ENCODE measurements at regions not wholly inside any gene's neighbourhood (a gene's known extent, or its start where the extent isn't known, plus 50 kb on each side); places are given as distances from the start of the nearest gene placed in this dataset.

- DNase-seq, result no peak
Observed at GRCh38 chr11:28581286-28582242, 473.4 kb downstream of the METTL15 start.

DNA sequence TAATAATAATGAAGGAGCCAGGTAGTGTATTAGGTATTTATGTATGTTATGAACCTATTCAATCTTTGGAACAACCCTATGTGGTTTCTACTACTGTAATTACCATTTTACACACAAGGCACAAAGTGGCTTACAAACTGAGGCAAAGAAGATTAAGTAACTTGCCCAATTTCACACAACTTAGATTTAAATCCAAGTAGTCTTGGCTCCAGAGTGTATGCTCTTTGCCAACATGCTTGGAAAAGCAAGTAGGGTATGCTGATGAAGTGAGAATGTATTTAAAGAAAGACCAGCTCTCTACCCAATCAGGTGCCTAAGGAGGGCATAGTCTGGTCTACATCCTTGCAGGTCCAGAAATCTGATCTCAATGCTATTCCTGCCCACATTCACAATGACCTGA is 463.2 kb downstream of the METTL15 start:
- DNase-seq, result no peak

GRCh38 chr11:28569106-28569505 is 460.9 kb downstream of the METTL15 start:
- no peak for DNase-seq

DNA sequence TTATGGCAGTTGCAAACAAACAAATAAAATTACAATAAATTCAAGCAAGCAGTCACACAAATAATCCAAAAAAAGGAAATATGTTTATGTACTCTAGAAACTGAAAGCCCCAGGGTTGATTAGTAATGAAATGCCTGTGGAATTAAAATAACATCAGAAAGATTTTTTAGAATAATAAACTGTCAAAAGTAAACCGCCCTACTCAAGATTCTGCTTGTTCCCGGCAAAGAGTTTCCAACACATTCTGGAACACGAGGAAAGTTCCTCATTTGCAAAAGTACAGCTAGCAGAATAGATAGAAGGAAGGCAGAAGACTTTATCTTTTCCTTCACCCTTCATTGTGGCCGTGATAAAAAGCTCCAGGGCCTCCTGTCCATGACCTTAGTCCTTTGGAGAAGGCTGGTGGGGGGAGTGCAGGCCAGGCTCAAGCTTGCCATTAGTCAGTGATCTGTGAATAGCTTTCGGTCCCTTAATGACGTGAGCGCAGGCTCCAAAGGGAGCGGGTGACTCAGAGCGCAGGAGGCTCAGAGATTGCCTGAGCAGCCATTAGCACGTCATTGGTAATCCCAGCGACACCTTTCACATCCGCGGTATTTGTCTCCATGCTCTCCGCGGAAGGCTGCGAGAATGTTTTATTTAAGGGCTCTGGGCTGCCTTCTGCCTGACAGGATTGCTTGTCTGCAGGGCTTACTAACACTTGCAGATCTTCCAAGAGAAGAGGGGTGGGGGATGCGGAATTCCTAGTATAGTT is 458.3 kb downstream of the METTL15 start:
- DNase-seq, result no peak

- DNase-seq, result no peak
Observed at GRCh38 chr11:28559492-28559891, 451.3 kb downstream of the METTL15 start.

- no peak for DNase-seq
Observed at GRCh38 chr11:28547321-28547741, 439.1 kb downstream of the METTL15 start.

DNA sequence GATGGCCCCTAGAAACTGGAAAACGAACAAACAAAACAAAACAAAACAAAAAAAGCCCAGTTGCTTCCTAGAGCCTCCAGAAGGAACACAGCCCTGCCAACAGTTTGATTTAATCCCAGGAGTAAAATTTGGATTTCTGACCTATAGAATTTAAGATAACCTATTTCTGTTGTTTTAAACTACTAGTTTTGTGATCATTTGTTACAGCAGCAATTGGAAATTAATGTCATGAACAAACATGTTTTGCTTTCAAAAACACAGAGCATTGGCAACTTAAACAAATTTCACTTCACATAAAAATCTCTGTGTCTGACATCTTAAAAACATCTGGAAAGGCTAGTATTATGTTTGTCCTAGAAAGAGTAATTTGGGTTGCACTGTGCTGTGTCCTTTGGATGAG is 437.3 kb downstream of the METTL15 start:
- no peak for DNase-seq

- DNase-seq, result no peak
Observed at GRCh38 chr11:28542561-28542960, 434.4 kb downstream of the METTL15 start.

GRCh38 chr11:28539239-28540030 is 431.2 kb downstream of the METTL15 start:
- no peak for DNase-seq

DNA sequence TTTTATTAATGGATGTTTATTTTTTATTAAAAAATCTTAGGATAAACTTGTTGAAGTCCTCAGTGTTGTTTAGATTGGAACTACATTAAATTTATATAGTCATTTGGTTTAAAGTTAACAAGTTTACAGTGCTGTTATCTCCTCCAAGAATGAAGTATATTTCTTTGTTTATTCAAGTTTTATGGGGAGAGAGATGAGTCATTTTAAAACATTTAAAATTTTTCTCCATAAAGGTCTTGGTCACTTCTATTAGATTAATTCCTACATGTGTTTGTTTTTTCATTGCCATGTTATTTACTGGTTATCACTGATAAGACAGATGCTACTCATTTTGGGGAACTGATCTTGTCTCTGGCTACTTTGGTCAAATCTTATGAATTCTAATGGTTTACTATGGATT is 429.6 kb downstream of the METTL15 start:
- no peak for DNase-seq

DNA sequence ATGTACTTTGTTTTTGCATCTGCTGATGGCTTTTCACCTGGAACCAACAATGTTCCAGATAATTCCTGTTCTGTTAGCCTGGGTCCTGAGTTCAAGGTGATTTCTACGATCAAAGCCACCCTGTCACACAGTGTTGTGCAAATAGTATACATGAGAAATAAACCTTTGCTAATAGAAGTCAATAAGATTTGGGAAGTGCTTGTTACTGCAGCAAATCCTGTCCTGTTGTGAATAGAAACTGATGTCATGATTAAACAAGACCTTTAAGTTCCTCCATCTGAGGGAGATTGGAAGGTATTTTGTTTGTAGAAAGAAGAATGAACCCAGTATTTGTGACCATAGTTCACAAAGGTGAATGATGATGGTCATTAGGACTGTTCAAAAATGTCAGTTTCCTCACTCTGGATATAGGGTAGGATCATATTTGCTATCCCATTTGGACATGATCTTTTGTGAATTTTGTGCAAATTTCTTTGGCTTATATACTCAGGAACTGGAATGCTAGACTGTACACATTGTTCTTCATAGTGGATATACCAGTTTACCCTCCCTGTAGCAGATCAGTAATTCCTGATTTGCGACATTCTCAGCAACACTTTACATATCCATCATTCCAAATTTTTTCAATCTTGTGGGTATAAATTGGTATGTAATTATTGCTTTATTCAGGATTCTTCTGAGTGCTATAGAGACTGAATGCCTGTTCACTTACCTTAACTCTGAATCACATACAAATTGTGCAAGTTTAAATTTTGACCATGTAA is 428.5 kb downstream of the METTL15 start:
- no peak for DNase-seq

DNA sequence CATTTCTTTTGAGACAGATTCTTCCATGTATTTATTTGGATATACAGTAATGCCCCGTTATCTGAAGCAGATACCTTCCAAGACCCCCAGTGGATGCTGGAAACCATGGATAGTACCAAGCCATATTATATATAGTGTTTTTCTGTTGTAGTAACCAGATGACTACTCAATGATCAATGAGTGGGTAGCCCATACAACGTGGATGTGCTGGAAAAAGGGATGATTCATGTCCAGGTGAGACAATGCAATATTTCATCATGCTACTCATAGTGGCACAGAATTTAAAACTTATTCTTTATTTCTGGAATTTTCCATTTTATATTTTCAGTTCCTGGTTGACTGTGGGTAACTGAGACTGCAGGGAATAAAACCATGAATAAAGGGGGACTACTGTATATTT is 427.5 kb downstream of the METTL15 start:
- DNase-seq, result no peak

DNA sequence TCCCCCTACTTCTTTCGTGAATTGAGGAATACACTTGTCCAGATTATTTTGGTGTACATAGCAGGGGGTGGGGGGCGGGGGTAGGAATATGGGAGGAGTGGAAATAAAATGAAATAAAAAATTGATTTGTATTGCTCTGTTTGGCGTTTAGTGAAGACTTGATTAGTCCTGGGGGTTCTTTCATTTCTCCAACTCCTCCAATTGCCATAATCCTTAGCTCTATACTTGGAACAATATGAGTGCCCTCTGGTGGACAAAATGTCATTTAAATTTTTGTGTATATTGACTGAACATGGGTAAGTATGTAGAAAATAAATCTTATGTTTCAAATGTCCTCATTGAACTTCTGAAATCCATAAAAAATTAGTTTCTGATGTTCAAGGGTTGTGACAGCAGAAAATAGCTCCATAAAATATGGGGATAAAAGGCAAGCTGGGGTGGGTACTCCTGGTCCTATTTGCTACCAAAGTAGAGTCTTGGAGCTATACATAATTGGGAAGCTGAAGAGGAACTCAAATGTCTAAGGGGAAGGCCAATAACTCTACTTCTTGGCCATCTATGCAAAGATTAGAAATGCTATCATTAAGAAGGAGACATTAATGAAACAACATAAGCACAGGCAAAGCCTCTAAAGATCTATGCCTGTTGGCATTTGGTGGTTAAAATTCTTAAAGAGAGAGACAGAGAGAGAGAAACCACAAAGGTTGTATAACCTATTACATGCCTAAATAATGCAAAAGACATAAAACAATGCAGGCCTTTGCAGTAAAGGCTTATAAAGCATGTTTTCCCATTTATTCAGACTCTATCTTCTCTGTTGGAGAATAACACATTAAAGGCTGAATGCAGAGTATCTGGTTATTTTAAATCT is 421.6 kb downstream of the METTL15 start:
- DNase-seq, result peak; percentile 36 to 44

GRCh38 chr11:28529046-28529445 is 420.9 kb downstream of the METTL15 start:
- DNase-seq, result no peak

- DNase-seq, result no peak
Observed at GRCh38 chr11:28528217-28528616, 420.0 kb downstream of the METTL15 start.

GRCh38 chr11:28526406-28526751 is 418.2 kb downstream of the METTL15 start:
- DNase-seq, result no peak

DNA sequence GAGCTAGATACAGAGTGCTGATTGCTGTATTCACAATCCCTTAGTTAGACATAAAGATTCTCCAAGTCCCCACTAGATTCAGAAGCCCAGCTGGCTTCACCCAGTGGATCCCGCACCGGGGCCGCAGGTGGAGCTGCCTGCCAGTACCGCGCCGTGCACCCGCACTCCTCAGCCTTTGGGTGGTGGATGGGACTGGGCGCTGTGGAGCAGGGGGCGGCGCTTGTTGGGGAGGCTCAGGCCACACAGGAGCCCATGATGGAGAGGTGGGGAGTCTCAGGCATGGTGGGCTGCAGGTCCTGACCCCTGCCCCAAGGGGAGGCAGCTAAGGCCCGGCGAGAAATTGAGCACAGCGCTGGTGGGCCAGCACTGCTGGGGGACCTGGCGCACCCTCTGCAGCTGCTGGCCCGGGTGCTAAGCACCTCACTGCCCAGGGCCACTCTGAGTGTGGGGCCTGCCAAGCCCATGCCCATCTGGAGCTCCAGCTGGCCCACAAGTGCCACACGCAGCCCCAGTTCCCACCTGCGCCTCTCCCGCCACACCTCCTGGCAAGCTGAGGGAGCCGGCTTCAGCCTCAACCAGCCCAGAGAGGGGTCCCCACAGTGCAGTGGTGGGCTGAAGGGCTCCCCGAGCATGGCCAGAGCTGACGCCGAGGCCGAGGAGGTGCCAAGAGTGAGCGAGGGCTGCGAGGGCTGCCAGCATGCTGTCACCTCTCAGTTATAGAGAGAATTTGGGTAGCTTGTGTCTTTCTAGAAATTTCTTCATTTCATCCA is 417.6 kb downstream of the METTL15 start:
- DNase-seq, result no peak

DNA sequence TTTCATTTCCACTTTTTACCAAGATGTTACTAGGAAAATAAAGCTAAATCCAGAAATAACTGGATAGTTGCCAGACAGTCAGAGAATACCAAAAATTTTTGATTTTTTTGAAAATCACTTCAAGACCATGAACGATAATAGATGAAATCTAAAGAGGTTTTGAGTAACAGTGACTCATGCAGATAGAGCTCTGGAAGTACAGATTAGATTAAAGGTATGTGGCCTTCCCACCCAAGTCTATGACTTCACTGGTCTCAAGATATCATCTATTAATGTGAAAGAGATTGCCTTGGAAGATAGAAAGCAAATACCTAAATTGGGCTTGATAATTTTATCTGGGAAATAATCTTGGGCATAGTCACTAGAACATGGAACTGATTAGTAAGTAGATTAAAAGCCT is 415.9 kb downstream of the METTL15 start:
- DNase-seq, result no peak

- no peak for DNase-seq
Observed at GRCh38 chr11:28521075-28521474, 412.9 kb downstream of the METTL15 start.

GRCh38 chr11:28520291-28520690 is 412.1 kb downstream of the METTL15 start:
- DNase-seq, result no peak

- no peak for DNase-seq
Observed at GRCh38 chr11:28518825-28519224, 410.6 kb downstream of the METTL15 start.
